Coronary artery (tissue), 2 donors: ENCODE measurements at regions not wholly inside any gene's neighbourhood (a gene's known extent, or its start where the extent isn't known, plus 50 kb on each side); places are given as distances from the start of the nearest gene placed in this dataset.
"Not testable (repeated sequence)": the region's sequence is repeated elsewhere in the genome, so short reads cannot be mapped to it uniquely, and the experiment has no call there.

ENCODE experiments used
- DNase-seq: peaks from one replicate; pipeline ENCODE4 v3.0.0-alpha.2; 2017; ENCODE audit warnings: low spot score
- H3K27ac ChIP-seq, 2 donors: fragments of 200-600 bp; sonication (generic); one replicate each; pipeline ENCODE4 v1.5.1; 2016 to 2019
- H3K4me3 ChIP-seq: fragments of 200-600 bp; sonication (generic); 2 replicates; pipeline ENCODE4 v1.5.1; 2016; ENCODE audit warnings: mild to moderate bottlenecking, moderate library complexity
- CTCF ChIP-seq: fragments of 200-600 bp; sonication (generic); IDR thresholded peaks from one replicate; pipeline ENCODE4 v1.5.1; 2019; ENCODE audit warnings: antibody characterized with exemption

- TF ChIP-seq CTCF: no peak
- Histone ChIP-seq H3K27ac (no peak overlapping the region), H3K4me3 (no peak overlapping the region)
- DNase-seq: no peak
These were observed 440.9 kb upstream of the UBE2E3 start for GRCh38 chr2:180539541-180539940.

- TF ChIP-seq CTCF: no peak
- no peak for DNase-seq
- Histone ChIP-seq H3K27ac (no peak overlapping the region), H3K4me3 (no peak overlapping the region)
These were observed 445.1 kb upstream of the UBE2E3 start for GRCh38 chr2:180535289-180535688.

- not testable (repeated sequence) for H3K27ac ChIP-seq, H3K4me3 ChIP-seq, DNase-seq
These were observed 448.6 kb upstream of the UBE2E3 start for GRCh38 chr2:180531787-180532186.

GRCh38 chr2:180524499-180524898, 455.9 kb upstream of the UBE2E3 start:
- no peak for TF ChIP-seq CTCF
- no peak for DNase-seq
- Histone ChIP-seq H3K4me3 (no peak overlapping the region), H3K27ac (peak overlapping the region in 1 of 2 donors; percentile 24)

- no peak for TF ChIP-seq CTCF
- no peak for DNase-seq
- Histone ChIP-seq H3K27ac (no peak overlapping the region), H3K4me3 (no peak overlapping the region)
These were observed 456.6 kb upstream of the UBE2E3 start for GRCh38 chr2:180523621-180524340.

GRCh38 chr2:180520921-180521581, 459.4 kb upstream of the UBE2E3 start:
- Histone ChIP-seq H3K4me3 (no peak overlapping the region), H3K27ac (no peak overlapping the region)
- DNase-seq: no peak
- TF ChIP-seq CTCF: no peak

- Histone ChIP-seq H3K27ac (no peak overlapping the region), H3K4me3 (no peak overlapping the region)
- TF ChIP-seq CTCF: no peak
- DNase-seq: no peak
These were observed 460.2 kb upstream of the UBE2E3 start for GRCh38 chr2:180520206-180520605.
